HCT116 (cell line): ENCODE measurements at regions not wholly inside any gene's neighbourhood (a gene's known extent, or its start where the extent isn't known, plus 50 kb on each side); places are given as distances from the start of the nearest gene placed in this dataset.

Source experiments
- ATAC-seq: fragments of 200-7000 bp; cut with Tn5 transposase; 2 replicates; pipeline ENCODE4 v1.9.1; 2020; ENCODE audit warnings: mild to moderate bottlenecking, moderate library complexity
- BruUV-seq: library from RNA; stranded (reverse); fragments of 400-500 nt; replicated peaks from 2 replicates; lab custom pipeline; 2021; lab: Mats Ljungman, UMichigan
- CTCF ChIA-PET: fragments of 300-600 bp; sonication (Branson Sonifier 250); formaldehyde crosslinking; loops from one replicate; lab custom pipeline; 2021; ENCODE audit warnings: antibody characterized with exemption; lab: Charles Lee
- POLR2A ChIA-PET: fragments of 300-600, 350-600 bp; sonication (Branson Sonifier 250); formaldehyde crosslinking; loops from one replicate; lab custom pipeline; 2021; ENCODE audit warnings: antibody characterized with exemption; lab: Charles Lee
- RAD21 ChIA-PET, 2 experiments: fragments of 300-600 bp; sonication (Branson Sonifier 250); formaldehyde crosslinking; loops; one replicate each; lab custom pipeline; 2023; ENCODE audit warnings: low total read pairs in 2 of 2; ENCODE audit not compliant: uncharacterized antibody in 2 of 2, unreplicated experiment in 2 of 2, low non-redundant PET in 1 of 2; lab: Charles Lee
- DNase-seq: peaks from one replicate; pipeline ENCODE4 v3.0.0-alpha.2; 2010; ENCODE audit warnings: low read depth, low spot score
- H2AFZ ChIP-seq: fragments of 200-600 bp; shearing (Covaris generic), sonication (generic); 2 replicates; pipeline ENCODE4 v1.6.1; 2017; ENCODE audit warnings: low read depth, mixed run types, mixed read lengths, antibody characterized with exemption, low read length; ENCODE audit not compliant: poor library complexity, severe bottlenecking
- H3K27ac ChIP-seq: 2 replicates; pipeline ENCODE4 v1.5.1; 2012; ENCODE audit warnings: low read depth, low read length
- H3K27me3 ChIP-seq: fragments of 200-600 bp; sonication (generic); 2 replicates; pipeline ENCODE4 v1.6.1; 2016; ENCODE audit warnings: mixed run types, low read length, mixed read lengths; ENCODE audit not compliant: insufficient read depth
- H3K36me3 ChIP-seq, 2 experiments: fragments of 200-500 bp in 1 of 2; fragments of 200-600 bp in 1 of 2; sonication (Bioruptor generic) in 1 of 2; sonication (generic) in 1 of 2; 2 replicates each; pipeline versions ENCODE4 v1.5.1 to v1.6.1; 2014 to 2016; ENCODE audit warnings: low read length in 2 of 2, inconsistent platforms in 1 of 2, mixed read lengths in 1 of 2, mixed run types in 1 of 2; ENCODE audit not compliant: insufficient read depth in 2 of 2, control insufficient read depth in 1 of 2
- H3K4me1 ChIP-seq, 2 experiments: fragments of 200-600 bp in 1 of 2; sonication (generic) in 1 of 2; 2 replicates each; pipeline versions ENCODE4 v1.5.1 to v1.6.1; 2012 to 2017; ENCODE audit warnings: low read length in 2 of 2, inconsistent platforms in 1 of 2, mild to moderate bottlenecking in 1 of 2, mixed read lengths in 1 of 2, mixed run types in 1 of 2, moderate library complexity in 1 of 2; ENCODE audit not compliant: insufficient read depth in 2 of 2, control insufficient read depth in 1 of 2
- H3K4me2 ChIP-seq: fragments of 200-600 bp; sonication (generic); 2 replicates; pipeline ENCODE4 v1.6.1; 2017; ENCODE audit warnings: mixed run types, low read length, mixed read lengths
- H3K4me3 ChIP-seq, 2 experiments: fragments of 200-600 bp in 1 of 2; sonication (generic) in 1 of 2; replicated peaks in 1 of 2; 2 replicates each; pipeline ENCODE4 v1.5.1; 2011 to 2016; ENCODE audit warnings: low read length in 2 of 2, control low read depth in 1 of 2, low read depth in 1 of 2, mild to moderate bottlenecking in 1 of 2, mixed read lengths in 1 of 2, mixed run types in 1 of 2
- H3K79me2 ChIP-seq: fragments of 200-600 bp; sonication (generic); 2 replicates; pipeline ENCODE4 v1.6.1; 2017; ENCODE audit warnings: mild to moderate bottlenecking, mixed run types, low read length, moderate library complexity, mixed read lengths; ENCODE audit not compliant: insufficient read depth
- H3K9ac ChIP-seq: fragments of 200-600 bp; sonication (generic); 2 replicates; pipeline ENCODE4 v1.6.1; 2016; ENCODE audit warnings: low read length, mixed read lengths
- H3K9me2 ChIP-seq: fragments of 200-600 bp; sonication (generic), shearing (Covaris generic); 2 replicates; pipeline ENCODE4 v1.6.1; 2017; ENCODE audit warnings: mixed run types, mild to moderate bottlenecking, moderate library complexity; ENCODE audit not compliant: insufficient read depth
- H3K9me3 ChIP-seq, 2 experiments: fragments of 200-500 bp in 1 of 2; fragments of 200-600 bp in 1 of 2; sonication (Bioruptor generic) in 1 of 2; sonication (generic) in 1 of 2; 2 replicates each; pipeline ENCODE4 v1.6.1; 2014 to 2017; ENCODE audit warnings: low read length in 2 of 2, mixed read lengths in 2 of 2, inconsistent platforms in 1 of 2, low read depth in 1 of 2, mild to moderate bottlenecking in 1 of 2, mixed run types in 1 of 2, moderate library complexity in 1 of 2; ENCODE audit not compliant: control insufficient read depth in 1 of 2, insufficient read depth in 1 of 2
- H4K20me1 ChIP-seq: fragments of 200-600 bp; sonication (generic), shearing (Covaris generic); 2 replicates; pipeline ENCODE4 v1.6.1; 2017; ENCODE audit warnings: mixed run types, mild to moderate bottlenecking, moderate library complexity; ENCODE audit not compliant: insufficient read depth
- EZH2 ChIP-seq: fragments of 200-600 bp; sonication (generic); IDR thresholded peaks from 2 replicates; pipeline ENCODE4 v1.6.1; 2017; ENCODE audit warnings: antibody characterized with exemption, mixed run types
- EZH2phosphoT487 ChIP-seq: fragments of 200-600 bp; IDR thresholded peaks from 2 replicates; pipeline ENCODE4 v1.6.1; 2018; ENCODE audit warnings: antibody characterized with exemption, borderline replicate concordance
- MAX ChIP-seq: IDR thresholded peaks from 2 replicates; pipeline ENCODE4 v1.6.1; 2012
- POLR2A ChIP-seq: IDR thresholded peaks from 2 replicates; pipeline ENCODE4 v1.7.0; 2011; ENCODE audit warnings: borderline replicate concordance; ENCODE audit not compliant: insufficient read depth, insufficient read length; ENCODE audit errors: extremely low read depth
- RAD21 ChIP-seq: IDR thresholded peaks from 2 replicates; pipeline ENCODE4 v1.6.1; 2012; ENCODE audit warnings: low read depth, mild to moderate bottlenecking
- SRF ChIP-seq: IDR thresholded peaks from 2 replicates; pipeline ENCODE4 v1.6.1; 2012; ENCODE audit warnings: low read depth
- intact Hi-C: fragments of 100-400 bp; cut with micrococcal nuclease; formaldehyde crosslinking; loops from 2 replicates; pipeline ENCODE4 v1.10.0; 2022

- Histone ChIP-seq H3K9ac (no peak overlapping the region), H4K20me1 (no peaks in the 10 kb centered on the region)
- TF ChIP-seq POLR2A, result no peak
- TF ChIP-seq RAD21, result no peak
- no peak for TF ChIP-seq SRF
- TF ChIP-seq, all 23 proteins: peak for 0
- DNase-seq (no peak), ATAC-seq (no peak)
- no peak overlapping the region for H2AFZ ChIP-seq
- H3K9me3 ChIP-seq, result no peaks in the 10 kb centered on the region
- BruUV-seq, result no TSS peak
- CTCF ChIA-PET, result no interaction called here
- H3K79me2 ChIP-seq, result no peaks in the 10 kb centered on the region
- POLR2A ChIA-PET, result no interaction called here
- H3K36me3 ChIP-seq, result no peaks in the 10 kb centered on the region
- no peak overlapping the region for H3K27ac ChIP-seq
- H3K4me3 ChIP-seq, result no peak overlapping the region
- H3K4me1 ChIP-seq, result no peaks in the 10 kb centered on the region
- RAD21 ChIA-PET, result interaction anchor here in 1 of 2 experiments (0.5 kb wide), 1 partner anchor 175 kb away, joined by 4 read pairs; no protein-coding TSS in a partner anchor
- H3K27me3 ChIP-seq, result no peaks in the 10 kb centered on the region
- no peaks in the 10 kb centered on the region for H3K9me2 ChIP-seq
- H3K4me2 ChIP-seq, result no peak overlapping the region
- intact Hi-C loops, result no loop called here
These were observed 486.2 kb downstream of the NAV3 start for GRCh38 chr12:78316631-78317468.

DNA sequence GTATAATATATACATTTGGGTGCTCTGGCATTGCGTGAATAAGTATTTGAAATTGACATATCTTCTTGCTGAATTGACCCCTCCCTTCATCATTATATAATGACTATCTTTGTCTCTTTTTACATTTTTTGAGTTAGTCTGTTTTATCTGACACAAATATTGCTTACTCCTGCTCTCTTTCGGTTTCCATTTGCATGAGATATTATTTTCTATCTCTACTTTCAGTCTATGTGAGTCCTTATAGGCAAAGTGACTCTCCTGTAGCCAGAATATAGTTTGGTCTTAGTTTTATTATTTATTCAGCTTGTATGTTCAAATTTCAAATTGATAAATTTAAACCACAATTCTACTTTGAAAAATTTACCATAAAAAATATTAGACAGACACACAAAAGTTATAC lies 491.0 kb downstream of the NAV3 start:
- Histone ChIP-seq H3K4me3 (no peak overlapping the region), H3K27me3 (no peaks in the 10 kb centered on the region), H3K4me1 (no peaks in the 10 kb centered on the region), H3K4me2 (no peak overlapping the region), H3K9me3 (no peaks in the 10 kb centered on the region), H3K9me2 (no peaks in the 10 kb centered on the region), H3K79me2 (no peaks in the 10 kb centered on the region), H4K20me1 (no peaks in the 10 kb centered on the region), H3K27ac (no peak overlapping the region), H3K9ac (no peak overlapping the region), H3K36me3 (no peaks in the 10 kb centered on the region), H2AFZ (no peak overlapping the region)
- ChIA-PET RAD21 (no interaction called here), POLR2A (no interaction called here), CTCF (no interaction called here)
- no peak for TF ChIP-seq EZH2phosphoT487
- TF ChIP-seq MAX, result no peak
- TF ChIP-seq EZH2, result no peak
- DNase-seq (no peak), ATAC-seq (no peak)
- no TSS peak for BruUV-seq
- intact Hi-C loops, result no loop called here
